ENCODE measurements at regions not wholly inside any gene's neighbourhood (a gene's known extent, or its start where the extent isn't known, plus 50 kb on each side); places are given as distances from the start of the nearest gene placed in this dataset.

GRCh38 chr4:62644372-62644771 lies 1444.2 kb downstream of the ADGRL3 start:
- Histone ChIP-seq H3K4me3 (no peak overlapping the region), H3K27me3 (no peaks in the 10 kb centered on the region), H3K36me3 (no peaks in the 10 kb centered on the region), H3K27ac (no peak overlapping the region), H3K4me1 (no peaks in the 10 kb centered on the region), H3K9me3 (no peaks in the 10 kb centered on the region)
- no peak for DNase-seq
- intact Hi-C loops (cut with DNase I) = no loop called here
- TF ChIP-seq CTCF (IDR thresholded peaks at IDR 0.05) (peak in 2 of 6 experiments; percentile 8 to 19), POLR2A (IDR thresholded peaks at IDR 0.05) (no peak)
- 16 to 18% methylated on average over 3 of the region's 3 CpGs for WGBS, 2 donors

GRCh38 chr4:62640296-62640695 lies 1440.2 kb downstream of the ADGRL3 start:
- no peaks in the 10 kb centered on the region for H3K9me3 ChIP-seq
- 20 to 46% methylated on average over 2 of the region's 2 CpGs for WGBS, 2 donors
- intact Hi-C loops (cut with DNase I) = no loop called here
- H3K27ac ChIP-seq = no peak overlapping the region
- H3K4me3 ChIP-seq = no peak overlapping the region
- H3K27me3 ChIP-seq = no peaks in the 10 kb centered on the region
- H3K36me3 ChIP-seq = no peaks in the 10 kb centered on the region
- H3K4me1 ChIP-seq = no peaks in the 10 kb centered on the region
- no peak for TF ChIP-seq POLR2A (IDR thresholded peaks at IDR 0.05)
- no peak for TF ChIP-seq CTCF (IDR thresholded peaks at IDR 0.05)
- DNase-seq = no peak

GRCh38 chr4:62627671-62628070 lies 1427.5 kb downstream of the ADGRL3 start:
- WGBS, 2 donors = 65 to 71% methylated on average over 2 of the region's 2 CpGs
- H3K36me3 ChIP-seq = no peaks in the 10 kb centered on the region
- H3K9me3 ChIP-seq = peaks cover 0 to 5% (median 0%) of the 10 kb centered on the region in 3 donors
- no peak overlapping the region for H3K27ac ChIP-seq
- no peak overlapping the region for H3K4me3 ChIP-seq
- no peaks in the 10 kb centered on the region for H3K4me1 ChIP-seq
- intact Hi-C loops (cut with DNase I) = no loop called here
- H3K27me3 ChIP-seq = no peaks in the 10 kb centered on the region
- no peak for DNase-seq
- no peak for TF ChIP-seq POLR2A (IDR thresholded peaks at IDR 0.05)
- TF ChIP-seq CTCF (IDR thresholded peaks at IDR 0.05) = no peak

- Histone ChIP-seq H3K4me3 (no peak overlapping the region), H3K4me1 (no peaks in the 10 kb centered on the region), H3K27ac (no peak overlapping the region), H3K9me3 (peaks cover 0 to 5% (median 0%) of the 10 kb centered on the region in 3 donors), H3K27me3 (no peaks in the 10 kb centered on the region), H3K36me3 (no peaks in the 10 kb centered on the region)
- no peak for DNase-seq
- intact Hi-C loops (cut with DNase I) = no loop called here
- TF ChIP-seq POLR2A (IDR thresholded peaks at IDR 0.05) = no peak
- no peak for TF ChIP-seq CTCF (IDR thresholded peaks at IDR 0.05)
- 60 to 85% methylated on average over 3 of the region's 3 CpGs for WGBS, 2 donors
Observed at GRCh38 chr4:62627141-62627540, 1427.0 kb downstream of the ADGRL3 start.

GRCh38 chr4:62622089-62622488 lies 1422.0 kb downstream of the ADGRL3 start:
- H3K36me3 ChIP-seq = no peaks in the 10 kb centered on the region
- TF ChIP-seq CTCF (IDR thresholded peaks at IDR 0.05) (no peak), POLR2A (IDR thresholded peaks at IDR 0.05) (no peak)
- H3K4me1 ChIP-seq = no peaks in the 10 kb centered on the region
- intact Hi-C loops (cut with DNase I) = no loop called here
- DNase-seq = no peak
- no peaks in the 10 kb centered on the region for H3K27me3 ChIP-seq
- H3K4me3 ChIP-seq = no peak overlapping the region
- no peak overlapping the region for H3K27ac ChIP-seq
- H3K9me3 ChIP-seq = no peaks in the 10 kb centered on the region

Data from esophagus squamous epithelium (tissue), 5 donors.